NT2/D1 (cell line): ENCODE measurements at regions not wholly inside any gene's neighbourhood (a gene's known extent, or its start where the extent isn't known, plus 50 kb on each side); places are given as distances from the start of the nearest gene placed in this dataset.

Experiments used
- SUZ12 ChIP-seq: IDR thresholded peaks from 2 replicates; pipeline ENCODE4 v1.6.1; 2011; ENCODE audit not compliant: insufficient read length, insufficient read depth; ENCODE audit errors: extremely low read depth
- ZNF274 ChIP-seq: IDR thresholded peaks from 2 replicates; pipeline ENCODE4 v1.6.1; 2011; ENCODE audit warnings: mild to moderate bottlenecking, low read depth, low read length

- TF ChIP-seq SUZ12 (no peak), ZNF274 (no peak)
Measured at GRCh38 chr12:85662207-85662602, 174.0 kb downstream of the RASSF9 start.
